ENCODE measurements at regions not wholly inside any gene's neighbourhood (a gene's known extent, or its start where the extent isn't known, plus 50 kb on each side); places are given as distances from the start of the nearest gene placed in this dataset.

DNA sequence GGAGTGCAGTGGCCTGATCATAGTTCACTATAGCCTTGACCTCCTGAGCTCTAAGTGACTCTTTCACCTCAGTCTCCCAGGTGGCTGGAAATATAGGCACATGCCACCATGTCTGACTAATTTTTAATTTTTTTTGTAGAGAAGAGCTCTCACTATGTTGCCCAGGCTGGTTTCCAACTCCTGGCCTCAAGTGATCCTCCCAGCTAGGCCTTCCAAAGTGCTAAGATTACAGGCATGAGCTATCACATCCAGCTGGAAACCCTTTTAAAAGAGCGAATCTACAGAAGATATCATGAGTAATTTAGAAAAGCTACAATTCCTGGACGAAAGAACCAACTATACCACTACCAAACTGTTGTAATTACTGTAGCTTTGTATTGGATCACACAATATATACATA, 394.4 kb upstream of the AUTS2 start:
- no peak overlapping the region for H2AFZ ChIP-seq (ENCODE audit: low read length)
- no peaks in the 10 kb centered on the region for H3F3A ChIP-seq (ENCODE audit: low read length, unreplicated experiment)
- no peaks in the 10 kb centered on the region for H3K27me3 ChIP-seq (ENCODE audit: low read length)
- H3K79me2 ChIP-seq (ENCODE audit: low read length) = no peaks in the 10 kb centered on the region
- ChIA-PET POLR2A (ENCODE audit: unreplicated experiment) (no interaction called here), CTCF (no interaction called here)
- no peaks in the 10 kb centered on the region for H3K36me3 ChIP-seq (ENCODE audit: low read depth, low read length)
- H3K4me1 ChIP-seq (ENCODE audit: insufficient read depth, low read length) = no peaks in the 10 kb centered on the region
- H3K9ac ChIP-seq (ENCODE audit: low read length) = no peak overlapping the region
- H3K4me3 ChIP-seq (ENCODE audit: low read length) = no peak overlapping the region
- TF ChIP-seq, protein P1, sequence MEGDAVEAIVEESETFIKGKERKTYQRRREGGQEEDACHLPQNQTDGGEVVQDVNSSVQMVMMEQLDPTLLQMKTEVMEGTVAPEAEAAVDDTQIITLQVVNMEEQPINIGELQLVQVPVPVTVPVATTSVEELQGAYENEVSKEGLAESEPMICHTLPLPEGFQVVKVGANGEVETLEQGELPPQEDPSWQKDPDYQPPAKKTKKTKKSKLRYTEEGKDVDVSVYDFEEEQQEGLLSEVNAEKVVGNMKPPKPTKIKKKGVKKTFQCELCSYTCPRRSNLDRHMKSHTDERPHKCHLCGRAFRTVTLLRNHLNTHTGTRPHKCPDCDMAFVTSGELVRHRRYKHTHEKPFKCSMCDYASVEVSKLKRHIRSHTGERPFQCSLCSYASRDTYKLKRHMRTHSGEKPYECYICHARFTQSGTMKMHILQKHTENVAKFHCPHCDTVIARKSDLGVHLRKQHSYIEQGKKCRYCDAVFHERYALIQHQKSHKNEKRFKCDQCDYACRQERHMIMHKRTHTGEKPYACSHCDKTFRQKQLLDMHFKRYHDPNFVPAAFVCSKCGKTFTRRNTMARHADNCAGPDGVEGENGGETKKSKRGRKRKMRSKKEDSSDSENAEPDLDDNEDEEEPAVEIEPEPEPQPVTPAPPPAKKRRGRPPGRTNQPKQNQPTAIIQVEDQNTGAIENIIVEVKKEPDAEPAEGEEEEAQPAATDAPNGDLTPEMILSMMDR (conservative IDR thresholded peaks at IDR 0.05; ENCODE audit: low read depth, low read length) = no peak
- TF ChIP-seq EZH2phosphoT487 (IDR thresholded peaks at IDR 0.05; ENCODE audit: borderline replicate concordance, low read length) (no peak), EZH2 (IDR thresholded peaks at IDR 0.05; ENCODE audit: low read length, unreplicated experiment) (no peak)
- H4K20me1 ChIP-seq (ENCODE audit: low read length) = no peaks in the 10 kb centered on the region
- H3K9me3 ChIP-seq (ENCODE audit: low read length) = 0 out of 2 replicates have a peak, but pooled peaks cover 12% of the 10 kb centered on the region
- intact Hi-C loops (cut with micrococcal nuclease) = no loop called here
- H3K9me2 ChIP-seq (replicated peaks; ENCODE audit: low read length) = no peaks in the 10 kb centered on the region
- no peak overlapping the region for H3K27ac ChIP-seq (ENCODE audit: low read length)
- H3K4me2 ChIP-seq (ENCODE audit: low read length) = no peak overlapping the region
- no TSS peak for BruUV-seq (replicated peaks)
- DNase-seq (no peak), ATAC-seq (no peak)

DNA sequence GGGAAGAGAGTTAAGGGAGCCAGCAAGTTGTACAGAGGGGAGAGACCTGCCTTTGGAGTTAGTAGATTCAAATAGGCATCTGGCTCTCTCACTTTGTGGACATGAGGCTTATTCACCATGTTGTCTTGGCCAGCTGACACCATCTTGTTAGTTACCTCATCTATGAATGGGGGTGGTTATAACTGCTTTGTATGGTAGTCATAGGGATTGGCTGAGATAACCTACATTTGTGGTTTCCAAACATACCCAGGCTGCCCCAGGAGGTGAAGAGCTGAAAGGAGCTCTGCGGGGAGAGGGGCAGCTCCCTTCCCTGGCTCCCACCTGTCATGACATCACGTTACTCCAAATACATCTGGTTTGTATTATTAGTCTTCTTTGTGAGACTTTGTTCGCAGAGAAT, 393.3 kb upstream of the AUTS2 start:
- Histone ChIP-seq H3K36me3 (ENCODE audit: low read depth, low read length) (no peaks in the 10 kb centered on the region), H2AFZ (ENCODE audit: low read length) (no peak overlapping the region), H3F3A (ENCODE audit: low read length, unreplicated experiment) (no peaks in the 10 kb centered on the region), H3K4me3 (ENCODE audit: low read length) (no peak overlapping the region), H3K4me2 (ENCODE audit: low read length) (no peak overlapping the region), H3K4me1 (ENCODE audit: insufficient read depth, low read length) (no peaks in the 10 kb centered on the region), H3K9me3 (ENCODE audit: low read length) (0 out of 2 replicates have a peak, but pooled peaks cover 4% of the 10 kb centered on the region), H3K27ac (ENCODE audit: low read length) (no peak overlapping the region), H3K27me3 (ENCODE audit: low read length) (no peaks in the 10 kb centered on the region), H3K9ac (ENCODE audit: low read length) (no peak overlapping the region), H3K79me2 (ENCODE audit: low read length) (no peaks in the 10 kb centered on the region), H4K20me1 (ENCODE audit: low read length) (no peaks in the 10 kb centered on the region), H3K9me2 (replicated peaks; ENCODE audit: low read length) (no peaks in the 10 kb centered on the region)
- TF ChIP-seq, protein P1 (conservative IDR thresholded peaks at IDR 0.05; ENCODE audit: low read depth, low read length) = no peak
- TF ChIP-seq EZH2phosphoT487 (IDR thresholded peaks at IDR 0.05; ENCODE audit: borderline replicate concordance, low read length) = no peak
- no peak for TF ChIP-seq EZH2 (IDR thresholded peaks at IDR 0.05; ENCODE audit: low read length, unreplicated experiment)
- ChIA-PET POLR2A (ENCODE audit: unreplicated experiment) (no interaction called here), CTCF (no interaction called here)
- BruUV-seq (replicated peaks) = no TSS peak
- intact Hi-C loops (cut with micrococcal nuclease) = no loop called here
- no peak for ATAC-seq
- no peak for DNase-seq

DNA sequence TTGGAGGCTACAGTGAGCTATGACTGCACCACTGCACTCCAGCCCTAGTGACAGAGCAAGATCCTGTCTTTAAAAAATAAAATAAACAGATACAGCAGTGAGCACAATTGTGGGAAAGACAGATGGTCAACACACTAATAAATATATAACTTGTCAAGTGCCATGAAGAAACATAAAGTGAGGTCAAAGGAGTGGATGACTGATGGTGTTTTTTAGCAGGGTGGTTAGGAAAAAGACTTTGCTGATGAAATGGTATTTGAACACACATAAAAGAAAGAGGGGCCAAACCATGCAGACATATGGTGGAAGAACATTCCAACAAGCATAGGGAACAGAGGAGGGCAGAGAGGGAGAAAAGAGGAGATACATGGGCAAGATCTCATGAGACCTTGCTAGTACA, 392.7 kb upstream of the AUTS2 start:
- H3F3A ChIP-seq (ENCODE audit: low read length, unreplicated experiment) = no peaks in the 10 kb centered on the region
- H3K27me3 ChIP-seq (ENCODE audit: low read length) = no peaks in the 10 kb centered on the region
- no peaks in the 10 kb centered on the region for H3K9me2 ChIP-seq (replicated peaks; ENCODE audit: low read length)
- H3K4me2 ChIP-seq (ENCODE audit: low read length) = no peak overlapping the region
- POLR2A ChIA-PET (ENCODE audit: unreplicated experiment) = no interaction called here
- no peaks in the 10 kb centered on the region for H4K20me1 ChIP-seq (ENCODE audit: low read length)
- H3K36me3 ChIP-seq (ENCODE audit: low read depth, low read length) = no peaks in the 10 kb centered on the region
- H3K9me3 ChIP-seq (ENCODE audit: low read length) = no peaks in the 10 kb centered on the region
- ATAC-seq = no peak
- H3K79me2 ChIP-seq (ENCODE audit: low read length) = no peaks in the 10 kb centered on the region
- CTCF ChIA-PET = no interaction called here
- no peak overlapping the region for H2AFZ ChIP-seq (ENCODE audit: low read length)
- H3K4me3 ChIP-seq (ENCODE audit: low read length) = no peak overlapping the region
- intact Hi-C loops (cut with micrococcal nuclease) = no loop called here
- no peak overlapping the region for H3K9ac ChIP-seq (ENCODE audit: low read length)
- DNase-seq = no peak
- no peaks in the 10 kb centered on the region for H3K4me1 ChIP-seq (ENCODE audit: insufficient read depth, low read length)
- H3K27ac ChIP-seq (ENCODE audit: low read length) = no peak overlapping the region
- TF ChIP-seq, protein P1 (conservative IDR thresholded peaks at IDR 0.05; ENCODE audit: low read depth, low read length) = no peak
- TF ChIP-seq EZH2phosphoT487 (IDR thresholded peaks at IDR 0.05; ENCODE audit: borderline replicate concordance, low read length) (no peak), EZH2 (IDR thresholded peaks at IDR 0.05; ENCODE audit: low read length, unreplicated experiment) (no peak)
- BruUV-seq (replicated peaks) = no TSS peak
